CD14-positive monocyte (primary cell): ENCODE measurements at regions not wholly inside any gene's neighbourhood (a gene's known extent, or its start where the extent isn't known, plus 50 kb on each side); places are given as distances from the start of the nearest gene placed in this dataset.

Source experiments
- DNase-seq, 3 donors: peaks; one replicate each; pipeline ENCODE4 v3.0.0-alpha.2; 2011 to 2022
- H2AFZ ChIP-seq: 2 replicates; pipeline ENCODE4 v1.6.0; 2012; ENCODE audit warnings: mild to moderate bottlenecking, low read depth, low read length, inconsistent platforms; ENCODE audit not compliant: insufficient read depth, poor library complexity, severe bottlenecking
- H3K27ac ChIP-seq, 2 donors: 1 replicate in 1 of 2; 2 replicates in 1 of 2; pipeline ENCODE4 v1.5.1; 2012 to 2013; ENCODE audit warnings: low read length in 2 of 2, control low read depth in 1 of 2, inconsistent platforms in 1 of 2, low read depth in 1 of 2, mild to moderate bottlenecking in 1 of 2
- H3K27me3 ChIP-seq, 2 donors: one replicate each; pipeline versions ENCODE4 v1.6.0 to v1.6.1; 2011 to 2013; ENCODE audit warnings: low read length in 2 of 2; ENCODE audit not compliant: control insufficient read depth in 2 of 2, insufficient read depth in 2 of 2
- H3K36me3 ChIP-seq, 2 donors: replicated peaks in 1 of 2; 1 replicate in 1 of 2; 2 replicates in 1 of 2; pipeline versions ENCODE4 v1.5.1 to v1.6.1; 2012 to 2013; ENCODE audit warnings: low read length in 2 of 2, control low read depth in 1 of 2, inconsistent platforms in 1 of 2, mild to moderate bottlenecking in 1 of 2; ENCODE audit not compliant: insufficient read depth in 2 of 2, control insufficient read depth in 1 of 2
- H3K4me1 ChIP-seq, 2 donors: 1 replicate in 1 of 2; 2 replicates in 1 of 2; pipeline versions ENCODE4 v1.5.1 to v1.6.1; 2012 to 2013; ENCODE audit warnings: low read length in 2 of 2, control low read depth in 1 of 2, inconsistent platforms in 1 of 2, mild to moderate bottlenecking in 1 of 2, moderate library complexity in 1 of 2; ENCODE audit not compliant: insufficient read depth in 2 of 2, control insufficient read depth in 1 of 2
- H3K4me2 ChIP-seq: replicated peaks from 2 replicates; pipeline ENCODE3; 2012; ENCODE audit warnings: low read length, moderate library complexity, mild to moderate bottlenecking; ENCODE audit not compliant: poor library complexity, severe bottlenecking; ENCODE audit errors: extremely low read depth
- H3K4me3 ChIP-seq, 3 experiments: fragments of 200-600 bp in 1 of 3; sonication (generic) in 1 of 3; replicated peaks in 1 of 3; 1 replicate in 2 of 3; 2 replicates in 1 of 3; pipeline ENCODE4 v1.5.1; 2011 to 2013; ENCODE audit warnings: low read length in 3 of 3, mild to moderate bottlenecking in 3 of 3, control low read depth in 2 of 3, low read depth in 2 of 3, inconsistent platforms in 1 of 3, moderate library complexity in 1 of 3
- H3K79me2 ChIP-seq: 2 replicates; pipeline ENCODE4 v1.6.0; 2012; ENCODE audit warnings: mild to moderate bottlenecking, control low read depth, inconsistent platforms, low read length, moderate library complexity; ENCODE audit not compliant: insufficient read depth
- H3K9ac ChIP-seq: 2 replicates; pipeline ENCODE4 v1.6.0; 2017; ENCODE audit warnings: low read length, mild to moderate bottlenecking; ENCODE audit not compliant: insufficient read depth, poor library complexity, severe bottlenecking
- H3K9me3 ChIP-seq, 2 donors: replicated peaks in 1 of 2; 1 replicate in 1 of 2; 2 replicates in 1 of 2; pipeline versions ENCODE4 v1.5.1 to v1.6.1; 2012 to 2013; ENCODE audit warnings: low read length in 2 of 2, control low read depth in 1 of 2; ENCODE audit not compliant: control insufficient read depth in 1 of 2, insufficient read depth in 1 of 2
- H4K20me1 ChIP-seq: 2 replicates; pipeline ENCODE4 v1.6.0; 2012; ENCODE audit warnings: mild to moderate bottlenecking, low read length, control low read depth, moderate library complexity; ENCODE audit not compliant: insufficient read depth
- H3K27ac Mint-ChIP-seq, 7 donors: one replicate each; pipeline ENCODE4 v1.8.0; 2020; ENCODE audit warnings: mild to moderate bottlenecking in 7 of 7, mixed read lengths in 7 of 7, moderate library complexity in 6 of 7, inconsistent platforms in 2 of 7
- H3K27me3 Mint-ChIP-seq, 3 donors: one replicate each; pipeline ENCODE4 v1.8.0; 2021 to 2022; ENCODE audit warnings: low read depth in 3 of 3, mild to moderate bottlenecking in 3 of 3, mixed read lengths in 3 of 3, moderate library complexity in 3 of 3, inconsistent platforms in 1 of 3
- H3K36me3 Mint-ChIP-seq, 2 donors: one replicate each; pipeline ENCODE4 v1.8.0; 2020; ENCODE audit warnings: mixed read lengths in 2 of 2, inconsistent platforms in 1 of 2, mild to moderate bottlenecking in 1 of 2
- H3K4me1 Mint-ChIP-seq: one replicate; pipeline ENCODE4 v1.8.0; 2020; ENCODE audit warnings: mild to moderate bottlenecking, mixed read lengths
- H3K4me3 Mint-ChIP-seq, 2 donors: one replicate each; pipeline ENCODE4 v1.8.0; 2020; ENCODE audit warnings: mild to moderate bottlenecking in 2 of 2, mixed read lengths in 2 of 2, moderate library complexity in 1 of 2
- H3K9me3 Mint-ChIP-seq, 7 donors: one replicate each; pipeline ENCODE4 v1.8.0; 2020 to 2022; ENCODE audit warnings: mixed read lengths in 7 of 7, mild to moderate bottlenecking in 6 of 7, moderate library complexity in 6 of 7, inconsistent platforms in 2 of 7
- CTCF ChIP-seq: fragments of 200-600 bp; IDR thresholded peaks from one replicate; pipeline ENCODE4 v1.8.0; 2022; ENCODE audit warnings: antibody characterized with exemption, mild to moderate bottlenecking
- WGBS: methylation state at CpG from one replicate; pipeline ENCODE4 v1.1.5; 2013; ENCODE audit warnings: missing lambda C conversion rate; ENCODE audit not compliant: insufficient coverage; 5-methylcytosine and 5-hydroxymethylcytosine counted together
- intact Hi-C, 2 donors: fragments of 100-400 bp; cut with micrococcal nuclease; formaldehyde crosslinking; loops; one replicate each; pipeline versions ENCODE4 v1.15.0 to v1.15.1; 2023

GRCh38 chr5:40029711-40030495 is 605.1 kb upstream of the DAB2 start:
- TF ChIP-seq CTCF, result no peak
- no peak overlapping the region for H3K4me2 ChIP-seq
- no peak overlapping the region for H3K27ac Mint-ChIP-seq
- H3K4me1 ChIP-seq, result peaks cover 6 to 19% of the 10 kb centered on the region in 2 donors
- H3K9me3 ChIP-seq, result no peaks in the 10 kb centered on the region
- no peaks in the 10 kb centered on the region for H3K36me3 ChIP-seq
- no peak overlapping the region for H3K27ac ChIP-seq
- H3K4me1 Mint-ChIP-seq, result peaks cover 11% of the 10 kb centered on the region
- no peak overlapping the region for H3K4me3 Mint-ChIP-seq
- peaks cover 0 to 2% (median 0%) of the 10 kb centered on the region in 3 donors for H3K27me3 Mint-ChIP-seq
- intact Hi-C loops, result no loop called here
- peaks cover under 1 to 13% (median 2%) of the 10 kb centered on the region in 7 donors for H3K9me3 Mint-ChIP-seq
- WGBS, result no CpG with 5 or more reads among the region's 5 CpGs
- no peak overlapping the region for H2AFZ ChIP-seq
- no peaks in the 10 kb centered on the region for H3K79me2 ChIP-seq
- H4K20me1 ChIP-seq, result no peaks in the 10 kb centered on the region
- no peaks in the 10 kb centered on the region for H3K27me3 ChIP-seq
- H3K4me3 ChIP-seq, result no peak overlapping the region
- DNase-seq, result no peak
- H3K9ac ChIP-seq, result no peak overlapping the region
- peaks cover 2% of the 10 kb centered on the region in 2 donors for H3K36me3 Mint-ChIP-seq

GRCh38 chr5:40027400-40027799 is 602.6 kb upstream of the DAB2 start:
- no peak overlapping the region for H3K27ac Mint-ChIP-seq
- peaks cover 2% of the 10 kb centered on the region in 2 donors for H3K36me3 Mint-ChIP-seq
- peak in 1 of 3 donors; percentile 18 for DNase-seq
- peaks cover 0 to 17% (median 10%) of the 10 kb centered on the region in 7 donors for H3K9me3 Mint-ChIP-seq
- peaks cover 0 to 2% (median 2%) of the 10 kb centered on the region in 3 donors for H3K27me3 Mint-ChIP-seq
- H3K27me3 ChIP-seq, result no peaks in the 10 kb centered on the region
- WGBS, result no CpG with 5 or more reads among the region's 4 CpGs
- intact Hi-C loops, result no loop called here
- H2AFZ ChIP-seq, result no peak overlapping the region
- no peaks in the 10 kb centered on the region for H4K20me1 ChIP-seq
- H3K36me3 ChIP-seq, result no peaks in the 10 kb centered on the region
- H3K4me3 ChIP-seq, result no peak overlapping the region
- no peak overlapping the region for H3K4me3 Mint-ChIP-seq
- H3K27ac ChIP-seq, result no peak overlapping the region
- peaks cover 13% of the 10 kb centered on the region for H3K4me1 Mint-ChIP-seq
- no peak overlapping the region for H3K9ac ChIP-seq
- H3K4me1 ChIP-seq, result peaks cover 6 to 19% of the 10 kb centered on the region in 2 donors
- no peak for TF ChIP-seq CTCF
- no peaks in the 10 kb centered on the region for H3K79me2 ChIP-seq
- no peaks in the 10 kb centered on the region for H3K9me3 ChIP-seq
- H3K4me2 ChIP-seq, result no peak overlapping the region
